ENCODE measurements at regions not wholly inside any gene's neighbourhood (a gene's known extent, or its start where the extent isn't known, plus 50 kb on each side); places are given as distances from the start of the nearest gene placed in this dataset.

DNA sequence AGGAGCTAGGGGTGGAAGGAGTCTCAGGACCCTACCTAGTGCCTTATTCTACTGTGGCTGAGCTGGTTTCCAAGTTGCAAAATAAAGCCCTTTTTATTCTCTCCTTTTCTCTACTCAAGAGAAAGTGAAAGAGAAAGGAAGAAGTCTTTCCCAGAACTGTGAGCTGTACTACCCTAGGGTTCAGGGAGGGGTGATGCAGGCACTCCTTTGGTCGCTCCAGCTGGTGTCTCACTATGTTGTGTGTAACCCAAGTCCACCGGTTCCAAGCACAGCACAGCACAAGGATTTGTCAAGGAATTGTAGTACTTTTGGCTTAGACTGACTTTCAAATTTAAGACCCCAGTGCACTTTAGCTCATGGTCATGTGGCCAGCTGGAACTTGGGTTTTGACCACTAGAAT lies 1721.7 kb downstream of the OTOL1 start:
- 56% methylated on average over 2 of the region's 2 CpGs for WGBS (ENCODE audit: low lambda C conversion rate)
- Histone ChIP-seq H3K4me3 (ENCODE audit: low read depth in 2 of 2, low read length in 1 of 2) (no peak overlapping the region), H3K9me3 (no peaks in the 10 kb centered on the region), H3K9ac (no peak overlapping the region), H3K36me3 (replicated peaks in 1 of 2; ENCODE audit: control insufficient read depth in 1 of 2, insufficient read depth in 2 of 2, low read length in 1 of 2) (no peaks in the 10 kb centered on the region), H3K4me2 (no peak overlapping the region), H3K27me3 (ENCODE audit: insufficient read depth) (no peaks in the 10 kb centered on the region), H3F3A (replicated peaks; ENCODE audit: insufficient read depth) (no peaks in the 10 kb centered on the region), H2AFZ (ENCODE audit: low read depth) (no peak overlapping the region), H4K20me1 (ENCODE audit: insufficient read depth) (no peaks in the 10 kb centered on the region), H3K27ac (ENCODE audit: low read depth in 2 of 2, low read length in 1 of 2) (no peak overlapping the region), H3K4me1 (ENCODE audit: control insufficient read depth in 1 of 2, insufficient read depth in 2 of 2, low read depth in 1 of 2, low read length in 1 of 2) (no peaks in the 10 kb centered on the region), H3K79me2 (ENCODE audit: insufficient read depth) (no peaks in the 10 kb centered on the region), H3K9me2 (no peaks in the 10 kb centered on the region)
- no peak for TF ChIP-seq NRF1 (IDR thresholded peaks at IDR 0.05; ENCODE audit: low read depth, low read length)
- TF ChIP-seq, protein P1, sequence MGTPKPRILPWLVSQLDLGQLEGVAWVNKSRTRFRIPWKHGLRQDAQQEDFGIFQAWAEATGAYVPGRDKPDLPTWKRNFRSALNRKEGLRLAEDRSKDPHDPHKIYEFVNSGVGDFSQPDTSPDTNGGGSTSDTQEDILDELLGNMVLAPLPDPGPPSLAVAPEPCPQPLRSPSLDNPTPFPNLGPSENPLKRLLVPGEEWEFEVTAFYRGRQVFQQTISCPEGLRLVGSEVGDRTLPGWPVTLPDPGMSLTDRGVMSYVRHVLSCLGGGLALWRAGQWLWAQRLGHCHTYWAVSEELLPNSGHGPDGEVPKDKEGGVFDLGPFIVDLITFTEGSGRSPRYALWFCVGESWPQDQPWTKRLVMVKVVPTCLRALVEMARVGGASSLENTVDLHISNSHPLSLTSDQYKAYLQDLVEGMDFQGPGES (IDR thresholded peaks at IDR 0.05; ENCODE audit: low read depth, low read length): no peak
- TF ChIP-seq, protein P2, sequence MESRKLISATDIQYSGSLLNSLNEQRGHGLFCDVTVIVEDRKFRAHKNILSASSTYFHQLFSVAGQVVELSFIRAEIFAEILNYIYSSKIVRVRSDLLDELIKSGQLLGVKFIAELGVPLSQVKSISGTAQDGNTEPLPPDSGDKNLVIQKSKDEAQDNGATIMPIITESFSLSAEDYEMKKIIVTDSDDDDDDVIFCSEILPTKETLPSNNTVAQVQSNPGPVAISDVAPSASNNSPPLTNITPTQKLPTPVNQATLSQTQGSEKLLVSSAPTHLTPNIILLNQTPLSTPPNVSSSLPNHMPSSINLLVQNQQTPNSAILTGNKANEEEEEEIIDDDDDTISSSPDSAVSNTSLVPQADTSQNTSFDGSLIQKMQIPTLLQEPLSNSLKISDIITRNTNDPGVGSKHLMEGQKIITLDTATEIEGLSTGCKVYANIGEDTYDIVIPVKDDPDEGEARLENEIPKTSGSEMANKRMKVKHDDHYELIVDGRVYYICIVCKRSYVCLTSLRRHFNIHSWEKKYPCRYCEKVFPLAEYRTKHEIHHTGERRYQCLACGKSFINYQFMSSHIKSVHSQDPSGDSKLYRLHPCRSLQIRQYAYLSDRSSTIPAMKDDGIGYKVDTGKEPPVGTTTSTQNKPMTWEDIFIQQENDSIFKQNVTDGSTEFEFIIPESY (IDR thresholded peaks at IDR 0.05; ENCODE audit: borderline replicate concordance, low read depth): no peak
- TF ChIP-seq RCOR1 (IDR thresholded peaks at IDR 0.05; ENCODE audit: low read length): no peak
- TF ChIP-seq EZH2phosphoT487 (IDR thresholded peaks at IDR 0.05; ENCODE audit: borderline replicate concordance, low read depth): no peak
- no peak for TF ChIP-seq FOXJ3 (CRISPR knock-in tag; IDR thresholded peaks at IDR 0.05)
- no peak for TF ChIP-seq FOSL2 (IDR thresholded peaks at IDR 0.05; ENCODE audit: borderline replicate concordance, low read depth)
- TF ChIP-seq, protein P3, sequence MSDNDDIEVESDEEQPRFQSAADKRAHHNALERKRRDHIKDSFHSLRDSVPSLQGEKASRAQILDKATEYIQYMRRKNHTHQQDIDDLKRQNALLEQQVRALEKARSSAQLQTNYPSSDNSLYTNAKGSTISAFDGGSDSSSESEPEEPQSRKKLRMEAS (IDR thresholded peaks at IDR 0.05; ENCODE audit: low read depth): no peak
- TF ChIP-seq MXI1 (IDR thresholded peaks at IDR 0.05; ENCODE audit: low read depth, low read length): no peak
- no peak for TF ChIP-seq USF1 (IDR thresholded peaks at IDR 0.05; ENCODE audit: borderline replicate concordance, low read depth)
- no peak for TF ChIP-seq JUND (IDR thresholded peaks at IDR 0.05)
- no peak for TF ChIP-seq EP300 (IDR thresholded peaks at IDR 0.05; ENCODE audit: borderline replicate concordance in 1 of 2, low read depth in 1 of 2, low read length in 1 of 2)
- no peak for TF ChIP-seq GATA2 (CRISPR knock-in tag; IDR thresholded peaks at IDR 0.05)
- ChIA-PET CTCF (no interaction called here), POLR2A (no interaction called here)
- no peak for DNase-seq

- no peak overlapping the region for H3K4me3 ChIP-seq (ENCODE audit: low read depth in 2 of 2, low read length in 1 of 2)
- 74% methylated on average over 1 of the region's 1 CpG for WGBS (ENCODE audit: low lambda C conversion rate)
- H3K79me2 ChIP-seq (ENCODE audit: insufficient read depth): no peaks in the 10 kb centered on the region
- no peak overlapping the region for H3K27ac ChIP-seq (ENCODE audit: low read depth in 2 of 2, low read length in 1 of 2)
- no peaks in the 10 kb centered on the region for H4K20me1 ChIP-seq (ENCODE audit: insufficient read depth)
- H3K4me1 ChIP-seq (ENCODE audit: control insufficient read depth in 1 of 2, insufficient read depth in 2 of 2, low read depth in 1 of 2, low read length in 1 of 2): no peaks in the 10 kb centered on the region
- H3K4me2 ChIP-seq: no peak overlapping the region
- no peaks in the 10 kb centered on the region for H3K9me3 ChIP-seq
- H3K36me3 ChIP-seq (replicated peaks in 1 of 2; ENCODE audit: control insufficient read depth in 1 of 2, insufficient read depth in 2 of 2, low read length in 1 of 2): no peaks in the 10 kb centered on the region
- DNase-seq: no peak
- CTCF ChIA-PET: no interaction called here
- no peaks in the 10 kb centered on the region for H3K27me3 ChIP-seq (ENCODE audit: insufficient read depth)
- H3K9ac ChIP-seq: no peak overlapping the region
- H2AFZ ChIP-seq (ENCODE audit: low read depth): no peak overlapping the region
- POLR2A ChIA-PET: no interaction called here
- H3F3A ChIP-seq (replicated peaks; ENCODE audit: insufficient read depth): no peaks in the 10 kb centered on the region
- H3K9me2 ChIP-seq: no peaks in the 10 kb centered on the region
- no peak for TF ChIP-seq JUND (IDR thresholded peaks at IDR 0.05)
- no peak for TF ChIP-seq NRF1 (IDR thresholded peaks at IDR 0.05; ENCODE audit: low read depth, low read length)
- no peak for TF ChIP-seq RCOR1 (IDR thresholded peaks at IDR 0.05; ENCODE audit: low read length)
- no peak for TF ChIP-seq SMC3 (IDR thresholded peaks at IDR 0.05; ENCODE audit: low read depth, low read length)
- TF ChIP-seq RXRA (IDR thresholded peaks at IDR 0.05; ENCODE audit: borderline replicate concordance, low read depth): no peak
- TF ChIP-seq REST (IDR thresholded peaks at IDR 0.05; ENCODE audit: low read depth, low read length): no peak
- no peak for TF ChIP-seq EP300 (IDR thresholded peaks at IDR 0.05; ENCODE audit: borderline replicate concordance in 1 of 2, low read depth in 1 of 2, low read length in 1 of 2)
- TF ChIP-seq ELF1 (IDR thresholded peaks at IDR 0.05): no peak
- TF ChIP-seq MXI1 (IDR thresholded peaks at IDR 0.05; ENCODE audit: low read depth, low read length): no peak
- TF ChIP-seq, protein P4, sequence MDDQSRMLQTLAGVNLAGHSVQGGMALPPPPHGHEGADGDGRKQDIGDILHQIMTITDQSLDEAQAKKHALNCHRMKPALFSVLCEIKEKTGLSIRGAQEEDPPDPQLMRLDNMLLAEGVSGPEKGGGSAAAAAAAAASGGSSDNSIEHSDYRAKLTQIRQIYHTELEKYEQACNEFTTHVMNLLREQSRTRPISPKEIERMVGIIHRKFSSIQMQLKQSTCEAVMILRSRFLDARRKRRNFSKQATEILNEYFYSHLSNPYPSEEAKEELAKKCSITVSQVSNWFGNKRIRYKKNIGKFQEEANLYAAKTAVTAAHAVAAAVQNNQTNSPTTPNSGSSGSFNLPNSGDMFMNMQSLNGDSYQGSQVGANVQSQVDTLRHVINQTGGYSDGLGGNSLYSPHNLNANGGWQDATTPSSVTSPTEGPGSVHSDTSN (IDR thresholded peaks at IDR 0.05): no peak
- TF ChIP-seq NFIC (IDR thresholded peaks at IDR 0.05; ENCODE audit: borderline replicate concordance): no peak
These were observed 1717.2 kb downstream of the OTOL1 start for GRCh38 chr3:163213838-163214237.

All from SK-N-SH (cell line).